Subcutaneous abdominal adipose tissue (tissue), 5 donors: ENCODE measurements at regions not wholly inside any gene's neighbourhood (a gene's known extent, or its start where the extent isn't known, plus 50 kb on each side); places are given as distances from the start of the nearest gene placed in this dataset.

ENCODE experiments used
- H3K27ac ChIP-seq: one replicate; pipeline ENCODE4 v1.7.0; 2013; ENCODE audit warnings: low read depth, mild to moderate bottlenecking, inconsistent platforms, low read length, moderate library complexity
- H3K27me3 ChIP-seq, 5 donors: one replicate each; pipeline ENCODE4 v1.7.0; 2013; ENCODE audit warnings: low read length in 5 of 5, inconsistent platforms in 1 of 5; ENCODE audit not compliant: control insufficient read depth in 5 of 5, insufficient read depth in 4 of 5
- H3K36me3 ChIP-seq, 5 donors: one replicate each; pipeline ENCODE4 v1.7.0; 2013; ENCODE audit warnings: low read length in 5 of 5; ENCODE audit not compliant: control insufficient read depth in 5 of 5, insufficient read depth in 5 of 5
- H3K4me1 ChIP-seq, 5 donors: one replicate each; pipeline ENCODE4 v1.7.0; 2013; ENCODE audit warnings: low read length in 5 of 5, mild to moderate bottlenecking in 3 of 5, moderate library complexity in 1 of 5; ENCODE audit not compliant: control insufficient read depth in 5 of 5, insufficient read depth in 5 of 5
- H3K4me3 ChIP-seq, 5 donors: one replicate each; pipeline ENCODE4 v1.7.0; 2013; ENCODE audit warnings: low read length in 5 of 5, low read depth in 1 of 5
- H3K9ac ChIP-seq, 5 donors: one replicate each; pipeline ENCODE4 v1.7.0; 2013; ENCODE audit warnings: low read length in 5 of 5, mild to moderate bottlenecking in 4 of 5, moderate library complexity in 3 of 5
- H3K9me3 ChIP-seq, 5 donors: one replicate each; pipeline ENCODE4 v1.7.0; 2013; ENCODE audit warnings: low read length in 5 of 5; ENCODE audit not compliant: control insufficient read depth in 5 of 5
- donor health status: healthy.
- donor health status: healthy.
- donor health status: healthy.
- donor health status: healthy.
- donor health status: healthy.

GRCh38 chr7:10912077-10912476 is 61.6 kb upstream of the PHF14 start:
- H3K4me1 ChIP-seq = no peaks in the 10 kb centered on the region
- no peak overlapping the region for H3K9ac ChIP-seq
- H3K36me3 ChIP-seq = no peaks in the 10 kb centered on the region
- no peak overlapping the region for H3K27ac ChIP-seq
- H3K27me3 ChIP-seq = peaks cover 0 to 2% (median 0%) of the 10 kb centered on the region in 5 donors
- H3K9me3 ChIP-seq = peaks cover 5 to 12% (median 10%) of the 10 kb centered on the region in 5 donors
- no peak overlapping the region for H3K4me3 ChIP-seq

- Histone ChIP-seq H3K9ac (no peak overlapping the region), H3K27me3 (peaks cover 0 to 6% (median 0%) of the 10 kb centered on the region in 5 donors), H3K9me3 (peaks cover 5 to 12% (median 10%) of the 10 kb centered on the region in 5 donors), H3K36me3 (no peaks in the 10 kb centered on the region), H3K4me1 (no peaks in the 10 kb centered on the region), H3K27ac (no peak overlapping the region), H3K4me3 (no peak overlapping the region)
Measured at GRCh38 chr7:10913457-10913856, 60.2 kb upstream of the PHF14 start.

- Histone ChIP-seq H3K4me3 (no peak overlapping the region), H3K36me3 (no peaks in the 10 kb centered on the region), H3K4me1 (no peaks in the 10 kb centered on the region), H3K9me3 (no peaks in the 10 kb centered on the region), H3K9ac (no peak overlapping the region), H3K27ac (no peak overlapping the region), H3K27me3 (peaks cover 0 to 6% (median 0%) of the 10 kb centered on the region in 5 donors)
Measured at GRCh38 chr7:10918093-10918590, 55.5 kb upstream of the PHF14 start.

- no peak overlapping the region for H3K9ac ChIP-seq
- H3K27me3 ChIP-seq = peaks cover 0 to 6% (median 0%) of the 10 kb centered on the region in 5 donors
- H3K4me1 ChIP-seq = no peaks in the 10 kb centered on the region
- H3K9me3 ChIP-seq = no peaks in the 10 kb centered on the region
- H3K27ac ChIP-seq = no peak overlapping the region
- no peaks in the 10 kb centered on the region for H3K36me3 ChIP-seq
- no peak overlapping the region for H3K4me3 ChIP-seq
Measured at GRCh38 chr7:10919923-10920322, 53.7 kb upstream of the PHF14 start.
